ENCODE measurements at regions not wholly inside any gene's neighbourhood (a gene's known extent, or its start where the extent isn't known, plus 50 kb on each side); places are given as distances from the start of the nearest gene placed in this dataset.

GRCh38 chr21:24514081-24514733 lies 1093.1 kb downstream of the MRPL39 start:
- no peak for TF ChIP-seq ZNF501 (tag by site-specific recombination; IDR thresholded peaks at IDR 0.05)
- TF ChIP-seq, protein P1, sequence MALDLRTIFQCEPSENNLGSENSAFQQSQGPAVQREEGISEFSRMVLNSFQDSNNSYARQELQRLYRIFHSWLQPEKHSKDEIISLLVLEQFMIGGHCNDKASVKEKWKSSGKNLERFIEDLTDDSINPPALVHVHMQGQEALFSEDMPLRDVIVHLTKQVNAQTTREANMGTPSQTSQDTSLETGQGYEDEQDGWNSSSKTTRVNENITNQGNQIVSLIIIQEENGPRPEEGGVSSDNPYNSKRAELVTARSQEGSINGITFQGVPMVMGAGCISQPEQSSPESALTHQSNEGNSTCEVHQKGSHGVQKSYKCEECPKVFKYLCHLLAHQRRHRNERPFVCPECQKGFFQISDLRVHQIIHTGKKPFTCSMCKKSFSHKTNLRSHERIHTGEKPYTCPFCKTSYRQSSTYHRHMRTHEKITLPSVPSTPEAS (tag by site-specific recombination; IDR thresholded peaks at IDR 0.05): no peak
- TF ChIP-seq SETDB1 (IDR thresholded peaks at IDR 0.05; ENCODE audit: insufficient read length, low read length): no peak
- TF ChIP-seq ZNF398 (tag by site-specific recombination; IDR thresholded peaks at IDR 0.05): no peak
- TF ChIP-seq ZNF23 (tag by site-specific recombination; IDR thresholded peaks at IDR 0.05; ENCODE audit: borderline replicate concordance): no peak
- no peak for TF ChIP-seq ZNF658 (tag by site-specific recombination; IDR thresholded peaks at IDR 0.05)
- TF ChIP-seq, protein P2, sequence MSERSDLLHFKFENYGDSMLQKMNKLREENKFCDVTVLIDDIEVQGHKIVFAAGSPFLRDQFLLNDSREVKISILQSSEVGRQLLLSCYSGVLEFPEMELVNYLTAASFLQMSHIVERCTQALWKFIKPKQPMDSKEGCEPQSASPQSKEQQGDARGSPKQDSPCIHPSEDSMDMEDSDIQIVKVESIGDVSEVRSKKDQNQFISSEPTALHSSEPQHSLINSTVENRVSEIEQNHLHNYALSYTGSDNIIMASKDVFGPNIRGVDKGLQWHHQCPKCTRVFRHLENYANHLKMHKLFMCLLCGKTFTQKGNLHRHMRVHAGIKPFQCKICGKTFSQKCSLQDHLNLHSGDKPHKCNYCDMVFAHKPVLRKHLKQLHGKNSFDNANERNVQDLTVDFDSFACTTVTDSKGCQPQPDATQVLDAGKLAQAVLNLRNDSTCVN (tag by site-specific recombination; optimal IDR thresholded peaks at IDR 0.05): no peak

Measured in HEK293 (cell line).